SK-N-SH treated with all-trans-retinoic acid at 6 μM for 48 hours (cell line): ENCODE measurements at regions not wholly inside any gene's neighbourhood (a gene's known extent, or its start where the extent isn't known, plus 50 kb on each side); places are given as distances from the start of the nearest gene placed in this dataset.

Experiments
- ATAC-seq: fragments of 200-7000 bp; cut with Tn5 transposase; 3 replicates; pipeline ENCODE4 v1.9.1; 2020; ENCODE audit warnings: mild to moderate bottlenecking, moderate library complexity
- ARNTL ChIP-seq: fragments of 450-650 bp; formaldehyde crosslinking; IDR thresholded peaks from 2 replicates; pipeline ENCODE4 v1.5.0; 2020; ENCODE audit warnings: low read depth, mild to moderate bottlenecking, moderate library complexity, borderline replicate concordance
- BACH2 ChIP-seq: fragments of 250-450 bp; sonication (Bioruptor Pico); IDR thresholded peaks from 2 replicates; pipeline ENCODE4 v1.9.0; 2021; ENCODE audit warnings: mild to moderate bottlenecking, borderline replicate concordance
- CSDC2 ChIP-seq: fragments of 250-450 bp; sonication (Bioruptor Pico); IDR thresholded peaks from 2 replicates; pipeline ENCODE4 v1.5.0; 2020; ENCODE audit warnings: mild to moderate bottlenecking, moderate library complexity
- ESRRG ChIP-seq: fragments of 250-450 bp; sonication (Bioruptor Pico); IDR thresholded peaks from 2 replicates; pipeline ENCODE4 v1.6.1; 2021; ENCODE audit warnings: mild to moderate bottlenecking
- GLIS3 ChIP-seq: fragments of 250-450 bp; sonication (Bioruptor Pico); IDR thresholded peaks from 2 replicates; pipeline ENCODE4 v1.5.0; 2020; ENCODE audit warnings: mild to moderate bottlenecking, moderate library complexity
- ISL1 ChIP-seq: fragments of 250-450 bp; sonication (Bioruptor Pico); IDR thresholded peaks from 2 replicates; pipeline ENCODE4 v2.1.2; 2022; ENCODE audit warnings: mild to moderate bottlenecking, moderate library complexity
- OSR1 ChIP-seq: fragments of 250-450 bp; sonication (Bioruptor Pico); IDR thresholded peaks from 2 replicates; pipeline ENCODE4 v1.8.0; 2022; ENCODE audit warnings: moderate library complexity, mild to moderate bottlenecking, inconsistent platforms
- PPARA ChIP-seq: fragments of 250-450 bp; sonication (Bioruptor Pico); IDR thresholded peaks from 2 replicates; pipeline ENCODE4 v1.5.0; 2020; ENCODE audit warnings: mild to moderate bottlenecking, borderline replicate concordance
- RARB ChIP-seq: fragments of 250-450 bp; sonication (Bioruptor Pico); IDR thresholded peaks from 2 replicates; pipeline ENCODE4 v1.8.0; 2021; ENCODE audit warnings: mild to moderate bottlenecking, moderate library complexity
- SNAI2 ChIP-seq: fragments of 250-450 bp; sonication (Bioruptor Pico); IDR thresholded peaks from 2 replicates; pipeline ENCODE4 v1.5.0; 2020; ENCODE audit warnings: mild to moderate bottlenecking, moderate library complexity
- TCF4 ChIP-seq: fragments of 250-450 bp; sonication (Bioruptor Pico); IDR thresholded peaks from 2 replicates; pipeline ENCODE4 v1.8.0; 2021; ENCODE audit warnings: mild to moderate bottlenecking, moderate library complexity, borderline replicate concordance
- TOX ChIP-seq: fragments of 250-450 bp; sonication (Bioruptor Pico); IDR thresholded peaks from 2 replicates; pipeline ENCODE4 v1.8.0; 2021; ENCODE audit warnings: mild to moderate bottlenecking, moderate library complexity, borderline replicate concordance
- ZC3H10 ChIP-seq: fragments of 250-450 bp; sonication (Bioruptor Pico); IDR thresholded peaks from 2 replicates; pipeline ENCODE4 v1.5.1; 2021; ENCODE audit warnings: mild to moderate bottlenecking, moderate library complexity
- ZFP3 ChIP-seq: fragments of 250-450 bp; sonication (Bioruptor Pico); IDR thresholded peaks from 2 replicates; pipeline ENCODE4 v1.5.0; 2020; ENCODE audit warnings: mild to moderate bottlenecking, moderate library complexity
- ZFP30 ChIP-seq: fragments of 450-650 bp; formaldehyde crosslinking; IDR thresholded peaks from 2 replicates; pipeline ENCODE4 v1.5.0; 2022; ENCODE audit warnings: mild to moderate bottlenecking, moderate library complexity
- ZNF565 ChIP-seq: fragments of 450-650 bp; formaldehyde crosslinking; conservative IDR thresholded peaks from 2 replicates; pipeline ENCODE4 v1.5.0; 2020; ENCODE audit warnings: low read depth, mild to moderate bottlenecking, moderate library complexity
- ZNF8 ChIP-seq: fragments of 450-650 bp; formaldehyde crosslinking; IDR thresholded peaks from 2 replicates; pipeline ENCODE4 v1.5.0; 2020; ENCODE audit warnings: mild to moderate bottlenecking, moderate library complexity
- TF ChIP-seq, protein P1 (sequence below): fragments of 250-450 bp; sonication (Bioruptor Pico); IDR thresholded peaks from 2 replicates; pipeline ENCODE4 v1.5.1; 2020; ENCODE audit warnings: low read depth, mild to moderate bottlenecking, moderate library complexity
- TF ChIP-seq, protein P2 (sequence below): fragments of 250-450 bp; sonication (Bioruptor Pico); IDR thresholded peaks from 2 replicates; pipeline ENCODE4 v1.8.0; 2021; ENCODE audit warnings: low read depth, mild to moderate bottlenecking, moderate library complexity, borderline replicate concordance
- TF ChIP-seq, protein P3 (sequence below): fragments of 250-450 bp; sonication (Bioruptor Pico); IDR thresholded peaks from 2 replicates; pipeline ENCODE4 v1.5.1; 2021; ENCODE audit warnings: mild to moderate bottlenecking, moderate library complexity
- TF ChIP-seq, protein P4 (sequence below): fragments of 250-450 bp; sonication (Bioruptor Pico); IDR thresholded peaks from 2 replicates; pipeline ENCODE4 v1.8.0; 2020; ENCODE audit warnings: mild to moderate bottlenecking, moderate library complexity, borderline replicate concordance

DNA sequence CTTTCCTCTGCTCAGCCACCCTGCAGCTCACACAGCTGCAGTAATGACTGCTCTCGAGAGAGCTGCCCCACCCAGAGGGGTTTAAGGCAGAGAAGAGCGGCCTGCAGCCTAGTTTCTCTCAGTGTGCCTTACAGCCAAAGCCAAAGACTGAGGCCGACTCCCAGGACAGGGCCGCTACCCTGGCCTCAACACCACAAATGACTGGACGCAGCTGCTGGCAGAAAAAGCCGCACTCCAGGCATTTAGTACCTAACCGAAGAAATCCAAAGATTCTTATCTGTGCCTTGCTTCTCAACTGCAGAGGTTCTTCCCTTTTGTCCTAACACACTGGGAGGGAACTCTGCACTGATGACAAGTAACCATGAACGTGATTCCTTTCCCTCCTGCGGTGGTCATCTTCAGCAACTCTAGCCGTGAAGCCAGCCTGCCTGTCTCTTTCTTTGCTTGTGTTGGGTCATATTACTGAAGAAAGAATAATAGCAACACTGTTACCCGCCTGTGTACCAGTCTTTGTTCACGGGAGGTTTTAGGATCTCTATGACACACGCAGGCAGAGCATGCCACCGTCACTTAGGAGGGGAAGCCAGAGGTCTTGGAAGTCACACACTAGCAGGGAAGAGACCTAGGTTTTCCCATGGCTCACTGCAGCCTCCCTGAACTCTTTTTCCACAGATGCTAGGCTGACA, 202.7 kb downstream of the RHOU start:
- no peak for ATAC-seq
- TF ChIP-seq SNAI2 (CRISPR knock-in tag) (no peak), ZFP30 (no peak), ZNF8 (CRISPR knock-in tag) (no peak)

DNA sequence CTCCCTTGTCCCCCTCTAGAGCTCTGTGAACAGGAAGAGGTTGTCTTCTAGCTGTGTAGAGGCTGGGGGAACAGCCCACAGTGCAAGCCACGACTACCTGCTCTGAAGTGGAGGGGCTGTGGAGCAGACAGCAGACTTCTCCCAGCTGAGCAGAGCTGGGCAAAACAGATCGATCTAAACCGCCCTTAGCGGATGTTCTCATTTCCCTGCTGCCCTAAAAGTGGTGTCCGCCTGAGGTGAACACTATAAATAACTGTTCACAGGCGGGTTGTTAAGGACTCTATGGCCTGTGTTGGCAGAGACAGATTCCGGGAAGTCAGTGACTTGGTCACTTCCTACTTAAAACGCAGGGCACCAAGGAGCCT, 203.2 kb downstream of the RHOU start:
- no peak for TF ChIP-seq ARNTL (CRISPR knock-in tag)
- no peak for TF ChIP-seq ZNF565 (CRISPR knock-in tag)
- TF ChIP-seq TOX, result no peak
- TF ChIP-seq ISL1 (CRISPR knock-in tag), result no peak
- TF ChIP-seq OSR1 (CRISPR knock-in tag), result no peak
- no peak for TF ChIP-seq ZFP3
- TF ChIP-seq GLIS3 (CRISPR knock-in tag), result no peak
- TF ChIP-seq, protein P1, sequence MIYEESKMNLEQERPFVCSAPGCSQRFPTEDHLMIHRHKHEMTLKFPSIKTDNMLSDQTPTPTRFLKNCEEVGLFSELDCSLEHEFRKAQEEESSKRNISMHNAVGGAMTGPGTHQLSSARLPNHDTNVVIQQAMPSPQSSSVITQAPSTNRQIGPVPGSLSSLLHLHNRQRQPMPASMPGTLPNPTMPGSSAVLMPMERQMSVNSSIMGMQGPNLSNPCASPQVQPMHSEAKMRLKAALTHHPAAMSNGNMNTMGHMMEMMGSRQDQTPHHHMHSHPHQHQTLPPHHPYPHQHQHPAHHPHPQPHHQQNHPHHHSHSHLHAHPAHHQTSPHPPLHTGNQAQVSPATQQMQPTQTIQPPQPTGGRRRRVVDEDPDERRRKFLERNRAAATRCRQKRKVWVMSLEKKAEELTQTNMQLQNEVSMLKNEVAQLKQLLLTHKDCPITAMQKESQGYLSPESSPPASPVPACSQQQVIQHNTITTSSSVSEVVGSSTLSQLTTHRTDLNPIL (CRISPR knock-in tag), result no peak
- TF ChIP-seq, protein P2, sequence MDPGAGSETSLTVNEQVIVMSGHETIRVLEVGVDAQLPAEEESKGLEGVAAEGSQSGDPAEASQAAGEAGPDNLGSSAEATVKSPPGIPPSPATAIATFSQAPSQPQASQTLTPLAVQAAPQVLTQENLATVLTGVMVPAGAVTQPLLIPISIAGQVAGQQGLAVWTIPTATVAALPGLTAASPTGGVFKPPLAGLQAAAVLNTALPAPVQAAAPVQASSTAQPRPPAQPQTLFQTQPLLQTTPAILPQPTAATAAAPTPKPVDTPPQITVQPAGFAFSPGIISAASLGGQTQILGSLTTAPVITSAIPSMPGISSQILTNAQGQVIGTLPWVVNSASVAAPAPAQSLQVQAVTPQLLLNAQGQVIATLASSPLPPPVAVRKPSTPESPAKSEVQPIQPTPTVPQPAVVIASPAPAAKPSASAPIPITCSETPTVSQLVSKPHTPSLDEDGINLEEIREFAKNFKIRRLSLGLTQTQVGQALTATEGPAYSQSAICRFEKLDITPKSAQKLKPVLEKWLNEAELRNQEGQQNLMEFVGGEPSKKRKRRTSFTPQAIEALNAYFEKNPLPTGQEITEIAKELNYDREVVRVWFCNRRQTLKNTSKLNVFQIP, result no peak
- TF ChIP-seq CSDC2, result no peak
- TF ChIP-seq ESRRG (CRISPR knock-in tag), result no peak
- no peak for TF ChIP-seq BACH2 (CRISPR knock-in tag)
- TF ChIP-seq, protein P3, sequence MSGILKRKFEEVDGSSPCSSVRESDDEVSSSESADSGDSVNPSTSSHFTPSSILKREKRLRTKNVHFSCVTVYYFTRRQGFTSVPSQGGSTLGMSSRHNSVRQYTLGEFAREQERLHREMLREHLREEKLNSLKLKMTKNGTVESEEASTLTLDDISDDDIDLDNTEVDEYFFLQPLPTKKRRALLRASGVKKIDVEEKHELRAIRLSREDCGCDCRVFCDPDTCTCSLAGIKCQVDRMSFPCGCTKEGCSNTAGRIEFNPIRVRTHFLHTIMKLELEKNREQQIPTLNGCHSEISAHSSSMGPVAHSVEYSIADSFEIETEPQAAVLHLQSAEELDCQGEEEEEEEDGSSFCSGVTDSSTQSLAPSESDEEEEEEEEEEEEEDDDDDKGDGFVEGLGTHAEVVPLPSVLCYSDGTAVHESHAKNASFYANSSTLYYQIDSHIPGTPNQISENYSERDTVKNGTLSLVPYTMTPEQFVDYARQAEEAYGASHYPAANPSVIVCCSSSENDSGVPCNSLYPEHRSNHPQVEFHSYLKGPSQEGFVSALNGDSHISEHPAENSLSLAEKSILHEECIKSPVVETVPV (CRISPR knock-in tag), result no peak
- no peak for TF ChIP-seq ZC3H10
- TF ChIP-seq TCF4 (CRISPR knock-in tag), result no peak
- no peak for TF ChIP-seq ZFP30
- no peak for TF ChIP-seq ZNF8 (CRISPR knock-in tag)
- TF ChIP-seq, protein P4, sequence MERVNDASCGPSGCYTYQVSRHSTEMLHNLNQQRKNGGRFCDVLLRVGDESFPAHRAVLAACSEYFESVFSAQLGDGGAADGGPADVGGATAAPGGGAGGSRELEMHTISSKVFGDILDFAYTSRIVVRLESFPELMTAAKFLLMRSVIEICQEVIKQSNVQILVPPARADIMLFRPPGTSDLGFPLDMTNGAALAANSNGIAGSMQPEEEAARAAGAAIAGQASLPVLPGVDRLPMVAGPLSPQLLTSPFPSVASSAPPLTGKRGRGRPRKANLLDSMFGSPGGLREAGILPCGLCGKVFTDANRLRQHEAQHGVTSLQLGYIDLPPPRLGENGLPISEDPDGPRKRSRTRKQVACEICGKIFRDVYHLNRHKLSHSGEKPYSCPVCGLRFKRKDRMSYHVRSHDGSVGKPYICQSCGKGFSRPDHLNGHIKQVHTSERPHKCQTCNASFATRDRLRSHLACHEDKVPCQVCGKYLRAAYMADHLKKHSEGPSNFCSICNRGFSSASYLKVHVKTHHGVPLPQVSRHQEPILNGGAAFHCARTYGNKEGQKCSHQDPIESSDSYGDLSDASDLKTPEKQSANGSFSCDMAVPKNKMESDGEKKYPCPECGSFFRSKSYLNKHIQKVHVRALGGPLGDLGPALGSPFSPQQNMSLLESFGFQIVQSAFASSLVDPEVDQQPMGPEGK (CRISPR knock-in tag), result no peak
- TF ChIP-seq PPARA (CRISPR knock-in tag), result no peak
- no peak for TF ChIP-seq SNAI2 (CRISPR knock-in tag)
- no peak; the same call in 2 of the 3 replicates for ATAC-seq

DNA sequence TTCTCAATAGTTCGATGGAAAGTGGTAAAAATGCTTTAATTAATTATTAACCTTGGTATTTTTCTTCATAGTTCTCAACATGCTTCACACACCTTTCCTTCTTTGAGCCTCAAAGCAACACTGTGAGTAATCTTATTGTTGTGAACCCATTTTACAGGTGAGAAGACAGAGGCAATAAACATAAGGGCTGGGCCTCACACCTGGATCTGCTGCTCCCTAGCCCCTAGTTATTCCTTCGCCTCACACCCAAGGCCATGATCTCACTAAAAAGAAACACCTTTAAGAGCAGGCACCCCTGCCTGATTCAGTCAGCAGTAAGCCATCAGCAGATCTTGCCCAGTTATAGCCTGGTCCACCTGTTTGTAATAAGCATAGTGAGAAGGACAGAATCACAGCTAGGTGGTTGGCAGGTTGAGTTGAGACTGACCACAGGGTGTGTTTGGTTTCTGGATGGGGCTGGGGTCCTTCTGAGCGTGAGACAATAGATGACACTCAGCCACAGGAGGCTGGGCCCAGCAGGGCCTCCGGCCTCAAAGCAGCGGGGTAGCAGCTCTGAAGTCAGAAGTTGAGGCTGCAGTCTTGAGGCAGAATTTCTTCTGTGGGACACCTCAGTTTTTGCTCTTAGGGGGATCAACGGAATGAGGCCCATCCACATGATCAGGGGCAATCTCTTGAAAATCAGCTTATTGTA, 203.9 kb downstream of the RHOU start:
- ATAC-seq, result no peak
- TF ChIP-seq CSDC2 (no peak), ARNTL (CRISPR knock-in tag) (no peak), GLIS3 (CRISPR knock-in tag) (no peak), ZFP30 (no peak), ESRRG (CRISPR knock-in tag) (no peak), RARB (no peak), SNAI2 (CRISPR knock-in tag) (no peak), TOX (no peak), ISL1 (CRISPR knock-in tag) (no peak), ZC3H10 (no peak)
- TF ChIP-seq, protein P1 (CRISPR knock-in tag), result no peak
- TF ChIP-seq, protein P3 (CRISPR knock-in tag), result no peak
